Choroid plexus epithelial cell (primary cell): ENCODE measurements at regions not wholly inside any gene's neighbourhood (a gene's known extent, or its start where the extent isn't known, plus 50 kb on each side); places are given as distances from the start of the nearest gene placed in this dataset.

Source experiments
- DNase-seq: peaks from one replicate; pipeline ENCODE4 v3.0.0-alpha.2; 2010; ENCODE audit warnings: low read depth
- H3K4me3 ChIP-seq: 2 replicates; pipeline ENCODE4 v1.5.1; 2011; ENCODE audit warnings: low read depth, mild to moderate bottlenecking, control low read depth, low read length, moderate library complexity
- TF ChIP-seq, protein P1 (sequence below): conservative IDR thresholded peaks from 2 replicates; pipeline ENCODE4 v1.5.1; 2011; ENCODE audit warnings: low read depth, mild to moderate bottlenecking, control low read depth, inconsistent platforms, low read length, moderate library complexity

DNA sequence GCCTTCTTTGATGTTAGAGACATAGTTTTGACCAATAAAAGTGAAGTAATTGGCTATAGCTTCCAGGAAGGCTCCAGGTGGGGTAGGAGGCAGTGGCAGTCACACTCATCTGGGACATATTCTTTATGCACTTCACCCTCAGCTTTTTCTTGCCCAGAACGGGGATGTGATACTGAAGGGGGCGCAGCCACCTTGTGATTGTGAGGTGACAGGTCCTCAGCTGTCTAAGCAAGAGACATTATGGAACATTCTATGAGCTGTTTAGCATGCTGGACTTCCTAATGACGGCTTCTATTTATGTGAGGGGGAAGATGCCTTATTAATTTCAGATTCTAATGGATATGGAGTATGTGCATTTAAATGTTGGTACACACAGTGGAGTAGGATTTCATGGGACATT, 151.3 kb upstream of the ZFP64 start:
- DNase-seq, result no peak
- H3K4me3 ChIP-seq, result no peak overlapping the region
- TF ChIP-seq, protein P1, sequence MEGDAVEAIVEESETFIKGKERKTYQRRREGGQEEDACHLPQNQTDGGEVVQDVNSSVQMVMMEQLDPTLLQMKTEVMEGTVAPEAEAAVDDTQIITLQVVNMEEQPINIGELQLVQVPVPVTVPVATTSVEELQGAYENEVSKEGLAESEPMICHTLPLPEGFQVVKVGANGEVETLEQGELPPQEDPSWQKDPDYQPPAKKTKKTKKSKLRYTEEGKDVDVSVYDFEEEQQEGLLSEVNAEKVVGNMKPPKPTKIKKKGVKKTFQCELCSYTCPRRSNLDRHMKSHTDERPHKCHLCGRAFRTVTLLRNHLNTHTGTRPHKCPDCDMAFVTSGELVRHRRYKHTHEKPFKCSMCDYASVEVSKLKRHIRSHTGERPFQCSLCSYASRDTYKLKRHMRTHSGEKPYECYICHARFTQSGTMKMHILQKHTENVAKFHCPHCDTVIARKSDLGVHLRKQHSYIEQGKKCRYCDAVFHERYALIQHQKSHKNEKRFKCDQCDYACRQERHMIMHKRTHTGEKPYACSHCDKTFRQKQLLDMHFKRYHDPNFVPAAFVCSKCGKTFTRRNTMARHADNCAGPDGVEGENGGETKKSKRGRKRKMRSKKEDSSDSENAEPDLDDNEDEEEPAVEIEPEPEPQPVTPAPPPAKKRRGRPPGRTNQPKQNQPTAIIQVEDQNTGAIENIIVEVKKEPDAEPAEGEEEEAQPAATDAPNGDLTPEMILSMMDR, result no peak

DNA sequence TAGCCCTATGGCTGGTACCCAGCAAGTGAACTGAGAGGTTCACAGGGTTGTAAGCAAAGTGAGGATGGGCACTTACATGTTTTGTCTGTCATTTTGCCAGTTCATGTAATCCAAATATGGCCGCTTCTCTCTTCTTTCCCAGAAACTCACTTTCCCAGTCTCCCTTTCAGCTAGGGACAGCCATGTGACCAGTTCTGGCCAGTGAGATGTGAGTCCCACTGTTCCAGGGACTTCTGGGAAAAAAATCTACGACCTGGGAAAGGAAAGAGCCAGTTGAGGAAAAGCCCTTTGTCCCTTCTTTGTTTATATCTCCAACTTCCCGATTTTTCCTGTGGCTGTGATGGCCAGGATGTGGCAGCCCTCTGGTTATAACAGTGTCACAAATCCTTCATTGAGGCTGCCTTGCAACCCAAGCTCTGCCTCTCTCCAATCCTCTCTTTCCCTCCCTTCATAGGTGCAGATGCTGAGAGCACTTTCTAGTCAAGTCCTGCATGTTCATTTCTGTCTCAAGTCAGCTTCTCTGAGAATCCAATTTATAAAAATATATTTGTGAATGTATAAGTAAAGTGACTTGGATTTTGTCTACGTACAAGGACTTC, 148.6 kb upstream of the ZFP64 start:
- TF ChIP-seq, protein P1, result no peak
- no peak for DNase-seq
- no peak overlapping the region for H3K4me3 ChIP-seq

DNA sequence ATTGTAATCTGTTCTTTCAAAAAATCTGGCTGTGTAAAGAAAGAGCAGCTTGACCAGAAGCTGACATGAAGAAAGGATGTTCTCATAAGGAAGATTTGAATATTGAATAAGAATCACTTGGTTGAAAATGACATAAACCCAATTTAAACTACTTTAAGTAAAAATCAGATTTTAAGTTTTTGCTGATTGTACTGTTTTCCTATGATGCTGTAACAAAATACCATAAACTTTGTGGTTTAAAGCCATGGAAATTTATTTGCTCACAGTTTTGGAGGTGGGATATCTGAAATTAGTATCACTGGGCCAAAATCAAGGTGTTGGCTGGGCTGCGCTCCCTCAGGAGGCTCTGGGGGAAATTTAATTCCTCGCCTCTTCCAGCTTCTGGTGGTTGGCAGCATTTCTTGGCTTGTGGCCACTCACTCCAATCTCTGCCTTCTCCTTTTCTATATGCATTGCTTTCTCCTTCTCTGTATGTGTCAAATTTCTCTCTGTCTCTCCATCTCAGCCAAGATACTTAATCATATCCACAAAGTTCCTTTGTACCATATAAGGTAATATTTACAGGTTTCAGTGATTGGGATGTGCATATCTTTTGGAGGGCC, 141.2 kb upstream of the ZFP64 start:
- DNase-seq, result no peak
- TF ChIP-seq, protein P1, result no peak
- H3K4me3 ChIP-seq, result no peak overlapping the region

- H3K4me3 ChIP-seq, result no peak overlapping the region
- TF ChIP-seq, protein P1, result no peak
- no peak for DNase-seq
Measured at GRCh38 chr20:52332230-52332629, 140.7 kb upstream of the ZFP64 start.

DNA sequence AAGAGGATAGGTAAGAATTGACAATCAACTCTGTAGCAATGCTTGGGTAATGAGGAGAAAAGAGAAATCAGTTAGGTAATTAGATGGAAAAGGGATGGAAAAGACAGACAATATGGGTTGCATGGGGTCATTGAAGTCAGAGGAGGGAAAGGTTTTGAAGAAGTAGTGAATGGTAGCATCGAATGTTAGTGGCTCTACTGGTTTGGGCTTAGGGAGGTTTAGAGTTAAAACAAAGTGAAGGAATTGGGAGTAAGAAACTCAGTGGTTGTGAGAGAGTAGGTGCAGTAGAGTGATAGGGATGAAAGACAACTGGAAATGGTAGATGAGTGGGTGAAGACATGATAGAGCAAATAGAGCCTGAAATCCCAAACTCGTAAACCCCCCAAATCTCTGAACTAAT, 140.1 kb upstream of the ZFP64 start:
- no peak overlapping the region for H3K4me3 ChIP-seq
- no peak for DNase-seq
- TF ChIP-seq, protein P1, result no peak

GRCh38 chr20:52321396-52321795, 129.8 kb upstream of the ZFP64 start:
- no peak for DNase-seq
- no peak overlapping the region for H3K4me3 ChIP-seq
- TF ChIP-seq, protein P1, result no peak

DNA sequence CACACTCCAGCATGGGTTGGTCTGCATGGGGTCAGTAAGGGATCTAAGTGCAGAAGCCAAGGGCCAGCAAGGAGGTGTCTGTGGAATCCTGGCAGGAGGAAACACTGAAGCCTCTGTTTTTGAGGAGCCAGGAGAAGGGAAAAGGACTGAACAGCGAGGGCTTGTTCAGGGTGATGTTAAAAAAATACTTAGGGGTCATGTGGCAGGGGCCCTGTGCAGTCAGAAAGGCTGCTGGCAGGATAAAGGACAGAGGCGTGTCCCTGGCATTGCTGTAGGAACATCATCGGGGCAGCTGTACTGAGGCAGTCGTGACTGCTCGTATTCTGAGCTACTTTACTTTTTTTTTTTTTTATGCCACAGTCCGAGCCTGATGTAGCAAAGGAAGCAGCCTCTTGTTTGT, 127.1 kb upstream of the ZFP64 start:
- H3K4me3 ChIP-seq, result no peak overlapping the region
- DNase-seq, result no peak
- TF ChIP-seq, protein P1, result no peak
